ENCODE measurements at regions not wholly inside any gene's neighbourhood (a gene's known extent, or its start where the extent isn't known, plus 50 kb on each side); places are given as distances from the start of the nearest gene placed in this dataset.

GRCh38 chr3:193754719-193755118, 161.7 kb downstream of the OPA1 start:
- H3K4me1 ChIP-seq (ENCODE audit: insufficient read depth, low read length), result no peaks in the 10 kb centered on the region
- H3K27ac ChIP-seq (ENCODE audit: low read length), result no peak overlapping the region
- no peak overlapping the region for H3K9ac ChIP-seq (ENCODE audit: low read depth, low read length)
- no peaks in the 10 kb centered on the region for H3K27me3 ChIP-seq (ENCODE audit: insufficient read depth, low read length)
- H3K9me3 ChIP-seq (ENCODE audit: insufficient read depth, low read depth, low read length), result peaks cover 32% of the 10 kb centered on the region
- H3K36me3 ChIP-seq (ENCODE audit: insufficient read depth, low read depth, low read length), result no peaks in the 10 kb centered on the region
- no peak overlapping the region for H3K4me3 ChIP-seq (ENCODE audit: low read length)

- H3K9me3 ChIP-seq (ENCODE audit: insufficient read depth, low read depth, low read length), result peaks cover 32% of the 10 kb centered on the region
- H3K4me1 ChIP-seq (ENCODE audit: insufficient read depth, low read length), result no peaks in the 10 kb centered on the region
- H3K4me3 ChIP-seq (ENCODE audit: low read length), result no peak overlapping the region; the same call in 1 of the 2 replicates
- no peaks in the 10 kb centered on the region for H3K36me3 ChIP-seq (ENCODE audit: insufficient read depth, low read depth, low read length)
- no peak overlapping the region for H3K9ac ChIP-seq (ENCODE audit: low read depth, low read length)
- H3K27ac ChIP-seq (ENCODE audit: low read length), result no peak overlapping the region
- H3K27me3 ChIP-seq (ENCODE audit: insufficient read depth, low read length), result no peaks in the 10 kb centered on the region
Measured at GRCh38 chr3:193756536-193756935, 163.5 kb downstream of the OPA1 start.

GRCh38 chr3:193757457-193757856, 164.4 kb downstream of the OPA1 start:
- H3K4me3 ChIP-seq (ENCODE audit: low read length), result no peak overlapping the region
- no peaks in the 10 kb centered on the region for H3K4me1 ChIP-seq (ENCODE audit: insufficient read depth, low read length)
- H3K27me3 ChIP-seq (ENCODE audit: insufficient read depth, low read length), result no peaks in the 10 kb centered on the region
- no peaks in the 10 kb centered on the region for H3K36me3 ChIP-seq (ENCODE audit: insufficient read depth, low read depth, low read length)
- no peak overlapping the region for H3K27ac ChIP-seq (ENCODE audit: low read length)
- no peak overlapping the region for H3K9ac ChIP-seq (ENCODE audit: low read depth, low read length)
- H3K9me3 ChIP-seq (ENCODE audit: insufficient read depth, low read depth, low read length), result peaks cover 32% of the 10 kb centered on the region

DNA sequence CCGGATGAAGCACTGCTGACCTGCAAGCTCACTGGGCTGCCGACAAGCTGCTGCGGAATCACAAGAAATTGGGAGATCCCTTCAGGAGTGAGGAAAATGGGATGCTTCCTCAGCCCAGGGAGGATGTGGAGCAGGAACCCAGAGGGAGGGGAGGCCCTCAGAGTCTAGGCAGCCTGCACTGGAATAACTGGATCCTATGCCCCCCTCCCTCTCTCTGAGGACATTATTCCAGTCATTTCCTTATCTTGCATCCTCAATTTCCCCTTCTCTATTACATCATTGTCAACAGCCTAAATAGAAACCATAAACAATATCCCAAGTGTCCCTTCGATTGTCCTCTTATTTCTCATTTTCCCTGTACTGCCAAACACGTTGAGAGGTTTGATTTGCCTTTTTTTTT, 169.0 kb downstream of the OPA1 start:
- Histone ChIP-seq H3K27me3 (ENCODE audit: insufficient read depth, low read length) (no peaks in the 10 kb centered on the region; the same call in 1 of the 2 replicates), H3K9ac (ENCODE audit: low read depth, low read length) (no peak overlapping the region), H3K4me1 (ENCODE audit: insufficient read depth, low read length) (no peaks in the 10 kb centered on the region), H3K27ac (ENCODE audit: low read length) (no peak overlapping the region), H3K36me3 (ENCODE audit: insufficient read depth, low read depth, low read length) (no peaks in the 10 kb centered on the region), H3K9me3 (ENCODE audit: insufficient read depth, low read depth, low read length) (peaks cover 10% of the 10 kb centered on the region), H3K4me3 (ENCODE audit: low read length) (no peak overlapping the region)

DNA sequence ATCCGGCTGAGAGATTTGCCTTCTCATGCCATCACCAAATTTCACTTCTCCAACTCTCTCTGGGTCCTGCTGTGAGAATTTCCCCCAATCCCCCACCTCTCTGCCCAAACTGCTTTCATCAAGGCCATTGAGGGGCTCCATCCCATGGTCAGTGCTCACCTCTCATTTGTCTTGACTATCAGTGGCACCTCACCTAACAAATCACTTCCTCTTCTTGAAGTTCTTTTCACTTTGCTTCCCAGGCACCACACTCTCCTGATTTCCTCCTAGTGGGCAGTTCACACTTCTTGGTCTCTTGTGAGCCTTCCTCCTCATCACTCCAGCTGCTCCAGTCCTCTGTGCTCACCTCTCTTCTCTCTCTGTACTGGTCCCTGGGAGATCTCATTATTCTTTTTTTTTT, 169.6 kb downstream of the OPA1 start:
- Histone ChIP-seq H3K36me3 (ENCODE audit: insufficient read depth, low read depth, low read length) (no peaks in the 10 kb centered on the region), H3K4me3 (ENCODE audit: low read length) (no peak overlapping the region), H3K27me3 (ENCODE audit: insufficient read depth, low read length) (no peaks in the 10 kb centered on the region; the same call in 1 of the 2 replicates), H3K27ac (ENCODE audit: low read length) (no peak overlapping the region), H3K9ac (ENCODE audit: low read depth, low read length) (no peak overlapping the region), H3K4me1 (ENCODE audit: insufficient read depth, low read length) (no peaks in the 10 kb centered on the region), H3K9me3 (ENCODE audit: insufficient read depth, low read depth, low read length) (peaks cover 3% of the 10 kb centered on the region; the same call in 1 of the 2 replicates)

- Histone ChIP-seq H3K4me3 (ENCODE audit: low read length) (no peak overlapping the region), H3K36me3 (ENCODE audit: insufficient read depth, low read depth, low read length) (no peaks in the 10 kb centered on the region), H3K4me1 (ENCODE audit: insufficient read depth, low read length) (no peaks in the 10 kb centered on the region), H3K27me3 (ENCODE audit: insufficient read depth, low read length) (no peaks in the 10 kb centered on the region; the same call in 1 of the 2 replicates), H3K27ac (ENCODE audit: low read length) (no peak overlapping the region), H3K9ac (ENCODE audit: low read depth, low read length) (no peak overlapping the region), H3K9me3 (ENCODE audit: insufficient read depth, low read depth, low read length) (no peaks in the 10 kb centered on the region)
Measured at GRCh38 chr3:193764959-193765358, 172.0 kb downstream of the OPA1 start.

GRCh38 chr3:193767353-193768069, 174.5 kb downstream of the OPA1 start:
- no peaks in the 10 kb centered on the region for H3K36me3 ChIP-seq (ENCODE audit: insufficient read depth, low read depth, low read length)
- no peak overlapping the region for H3K4me3 ChIP-seq (ENCODE audit: low read length)
- H3K9me3 ChIP-seq (ENCODE audit: insufficient read depth, low read depth, low read length), result no peaks in the 10 kb centered on the region
- peaks cover 17% of the 10 kb centered on the region for H3K27me3 ChIP-seq (ENCODE audit: insufficient read depth, low read length)
- no peaks in the 10 kb centered on the region for H3K4me1 ChIP-seq (ENCODE audit: insufficient read depth, low read length)
- no peak overlapping the region for H3K27ac ChIP-seq (ENCODE audit: low read length)
- no peak overlapping the region for H3K9ac ChIP-seq (ENCODE audit: low read depth, low read length)

DNA sequence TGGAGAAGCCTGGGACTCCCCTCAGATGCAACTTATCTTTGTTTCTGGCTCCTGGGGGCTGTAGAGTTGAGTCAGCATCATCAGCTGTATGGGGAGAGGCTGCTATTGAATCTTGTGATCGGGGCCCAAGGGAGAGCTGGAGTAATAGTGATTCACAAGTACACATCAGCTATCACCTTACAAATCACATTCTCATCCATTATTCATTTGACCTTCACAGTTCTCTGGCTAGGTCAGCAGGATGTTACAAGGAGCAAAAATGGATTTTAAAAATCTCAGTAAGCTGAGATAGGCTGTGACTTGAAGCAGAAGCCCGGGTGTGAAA, 175.0 kb downstream of the OPA1 start:
- no peaks in the 10 kb centered on the region for H3K36me3 ChIP-seq (ENCODE audit: insufficient read depth, low read depth, low read length)
- no peak overlapping the region for H3K4me3 ChIP-seq (ENCODE audit: low read length)
- H3K27me3 ChIP-seq (ENCODE audit: insufficient read depth, low read length), result peaks cover 22% of the 10 kb centered on the region
- H3K9me3 ChIP-seq (ENCODE audit: insufficient read depth, low read depth, low read length), result no peaks in the 10 kb centered on the region
- no peak overlapping the region for H3K9ac ChIP-seq (ENCODE audit: low read depth, low read length)
- H3K27ac ChIP-seq (ENCODE audit: low read length), result no peak overlapping the region
- no peaks in the 10 kb centered on the region for H3K4me1 ChIP-seq (ENCODE audit: insufficient read depth, low read length)

GRCh38 chr3:193769437-193769836, 176.4 kb downstream of the OPA1 start:
- H3K36me3 ChIP-seq (ENCODE audit: insufficient read depth, low read depth, low read length), result no peaks in the 10 kb centered on the region
- H3K4me1 ChIP-seq (ENCODE audit: insufficient read depth, low read length), result no peaks in the 10 kb centered on the region
- no peak overlapping the region for H3K9ac ChIP-seq (ENCODE audit: low read depth, low read length)
- H3K27ac ChIP-seq (ENCODE audit: low read length), result no peak overlapping the region
- peaks cover 37% of the 10 kb centered on the region for H3K27me3 ChIP-seq (ENCODE audit: insufficient read depth, low read length)
- H3K4me3 ChIP-seq (ENCODE audit: low read length), result no peak overlapping the region
- no peaks in the 10 kb centered on the region for H3K9me3 ChIP-seq (ENCODE audit: insufficient read depth, low read depth, low read length)

DNA sequence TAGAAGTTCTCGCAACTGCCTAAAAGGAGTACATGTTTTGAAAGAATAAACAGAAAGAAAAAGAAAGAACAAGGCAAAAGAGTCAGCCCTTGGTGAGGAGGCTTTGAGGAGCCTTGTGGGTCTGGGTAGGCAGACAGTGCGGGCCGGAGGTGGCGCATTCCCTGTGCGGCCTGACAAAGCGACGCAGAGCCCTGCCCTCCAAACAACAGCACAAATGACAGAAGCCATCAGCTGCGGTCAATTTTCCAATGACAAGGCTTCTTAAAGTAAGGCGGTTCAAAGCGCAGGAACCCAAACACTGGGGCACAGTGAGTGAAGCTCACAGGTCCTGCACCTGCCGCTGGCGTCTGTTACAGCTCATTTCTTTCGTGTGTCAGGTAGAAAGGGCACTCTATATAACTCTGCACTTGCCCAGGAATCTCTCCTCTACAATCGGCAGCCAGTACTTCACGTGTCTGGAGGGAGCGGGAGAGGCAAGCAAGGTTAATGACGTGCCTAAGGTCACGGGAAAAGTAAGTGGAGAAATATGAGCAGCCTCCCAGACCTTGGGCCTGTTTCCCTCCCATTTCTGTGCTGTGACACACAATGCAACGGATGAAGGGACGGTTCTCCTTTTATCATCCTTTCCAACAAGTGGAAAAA, 178.1 kb downstream of the OPA1 start:
- Histone ChIP-seq H3K4me3 (ENCODE audit: low read length) (no peak overlapping the region), H3K27ac (ENCODE audit: low read length) (no peak overlapping the region), H3K4me1 (ENCODE audit: insufficient read depth, low read length) (peaks cover 9% of the 10 kb centered on the region; the same call in 1 of the 2 replicates), H3K9ac (ENCODE audit: low read depth, low read length) (no peak overlapping the region), H3K36me3 (ENCODE audit: insufficient read depth, low read depth, low read length) (no peaks in the 10 kb centered on the region), H3K27me3 (ENCODE audit: insufficient read depth, low read length) (peaks cover 51% of the 10 kb centered on the region), H3K9me3 (ENCODE audit: insufficient read depth, low read depth, low read length) (no peaks in the 10 kb centered on the region)

DNA sequence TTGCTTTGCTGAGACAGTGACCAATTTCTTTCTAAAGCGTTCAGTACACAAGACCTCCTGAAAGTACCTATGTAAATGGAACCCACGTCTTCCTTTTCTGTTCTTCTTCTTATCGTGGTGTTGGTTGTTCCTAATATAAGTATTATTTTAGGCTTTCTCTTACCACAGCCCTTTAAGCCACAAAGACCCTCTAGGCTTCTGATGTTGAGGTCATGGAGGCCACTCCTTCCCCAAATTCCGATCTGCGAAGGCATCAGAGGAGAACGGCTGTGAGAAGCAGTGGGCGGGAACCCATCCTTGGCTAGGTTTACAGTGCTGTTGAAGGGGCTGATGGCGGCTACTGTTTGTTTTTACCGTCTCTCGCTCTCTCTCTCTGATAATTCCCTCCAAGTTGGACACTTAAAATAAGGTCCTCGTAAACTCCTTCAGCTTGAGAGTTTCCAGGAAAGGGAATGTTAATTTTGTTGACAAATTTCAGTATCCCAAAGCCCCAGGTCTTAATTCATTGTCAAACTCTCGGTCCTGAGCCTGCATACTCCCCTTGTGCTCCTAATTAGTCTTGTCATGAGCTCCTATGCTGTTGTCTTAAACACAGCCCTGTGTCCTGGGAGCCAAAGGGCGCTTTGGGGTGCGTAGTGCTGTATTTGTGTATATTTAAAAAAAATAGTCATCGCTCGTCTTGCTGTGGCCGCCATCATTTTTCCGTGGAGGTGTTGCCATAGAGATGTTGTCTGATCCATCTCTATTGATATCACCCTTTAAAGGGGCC, 178.8 kb downstream of the OPA1 start:
- Histone ChIP-seq H3K9ac (ENCODE audit: low read depth, low read length) (no peak overlapping the region), H3K36me3 (ENCODE audit: insufficient read depth, low read depth, low read length) (no peaks in the 10 kb centered on the region), H3K27ac (ENCODE audit: low read length) (no peak overlapping the region), H3K4me1 (ENCODE audit: insufficient read depth, low read length) (peaks cover 16% of the 10 kb centered on the region; the same call in 1 of the 2 replicates), H3K4me3 (ENCODE audit: low read length) (no peak overlapping the region), H3K27me3 (ENCODE audit: insufficient read depth, low read length) (peaks cover 53% of the 10 kb centered on the region), H3K9me3 (ENCODE audit: insufficient read depth, low read depth, low read length) (no peaks in the 10 kb centered on the region)

DNA sequence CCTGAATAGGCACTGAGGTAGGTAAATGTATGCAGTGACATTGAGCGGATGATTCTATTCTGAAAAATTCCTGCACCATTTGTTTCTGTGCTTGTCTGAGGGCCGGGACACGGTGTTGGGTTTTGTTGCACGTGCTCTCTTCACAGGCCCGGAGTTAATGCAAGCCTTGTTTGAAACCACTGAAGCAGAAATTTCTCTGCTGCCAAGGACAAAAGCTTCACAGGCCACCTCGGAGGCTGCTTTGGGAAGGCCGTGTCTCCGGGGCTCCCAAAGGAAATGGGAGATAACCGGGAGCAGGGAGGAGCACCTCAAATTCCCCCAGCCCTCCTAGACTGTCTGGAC, 179.4 kb downstream of the OPA1 start:
- H3K36me3 ChIP-seq (ENCODE audit: insufficient read depth, low read depth, low read length), result no peaks in the 10 kb centered on the region
- peaks cover 21% of the 10 kb centered on the region for H3K4me1 ChIP-seq (ENCODE audit: insufficient read depth, low read length)
- H3K9ac ChIP-seq (ENCODE audit: low read depth, low read length), result no peak overlapping the region
- no peaks in the 10 kb centered on the region for H3K9me3 ChIP-seq (ENCODE audit: insufficient read depth, low read depth, low read length)
- no peak overlapping the region for H3K27ac ChIP-seq (ENCODE audit: low read length)
- H3K4me3 ChIP-seq (ENCODE audit: low read length), result no peak overlapping the region
- peaks cover 58% of the 10 kb centered on the region for H3K27me3 ChIP-seq (ENCODE audit: insufficient read depth, low read length)
